ENCODE measurements at regions not wholly inside any gene's neighbourhood (a gene's known extent, or its start where the extent isn't known, plus 50 kb on each side); places are given as distances from the start of the nearest gene placed in this dataset.

DNA sequence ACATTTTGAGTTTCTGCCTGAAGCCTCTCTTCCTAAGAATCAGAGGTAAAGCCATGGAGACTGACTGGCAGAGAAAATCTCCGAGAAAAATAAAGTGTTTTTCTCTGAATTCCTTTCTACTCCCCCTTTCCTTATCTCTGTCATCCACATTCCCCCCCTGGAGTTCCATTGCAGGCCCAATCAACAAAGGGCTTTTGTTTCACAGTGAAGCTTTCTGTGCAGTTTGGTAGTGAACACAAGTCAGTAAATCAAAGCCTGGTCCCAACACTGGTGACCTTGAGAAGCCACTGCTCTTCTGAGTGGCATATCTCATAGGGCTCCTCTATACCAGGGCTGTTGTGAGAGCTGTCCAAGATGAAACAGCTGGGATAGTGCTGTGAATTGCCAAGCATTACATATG, 228.4 kb downstream of the SEC16B start:
- TF ChIP-seq, protein P1, sequence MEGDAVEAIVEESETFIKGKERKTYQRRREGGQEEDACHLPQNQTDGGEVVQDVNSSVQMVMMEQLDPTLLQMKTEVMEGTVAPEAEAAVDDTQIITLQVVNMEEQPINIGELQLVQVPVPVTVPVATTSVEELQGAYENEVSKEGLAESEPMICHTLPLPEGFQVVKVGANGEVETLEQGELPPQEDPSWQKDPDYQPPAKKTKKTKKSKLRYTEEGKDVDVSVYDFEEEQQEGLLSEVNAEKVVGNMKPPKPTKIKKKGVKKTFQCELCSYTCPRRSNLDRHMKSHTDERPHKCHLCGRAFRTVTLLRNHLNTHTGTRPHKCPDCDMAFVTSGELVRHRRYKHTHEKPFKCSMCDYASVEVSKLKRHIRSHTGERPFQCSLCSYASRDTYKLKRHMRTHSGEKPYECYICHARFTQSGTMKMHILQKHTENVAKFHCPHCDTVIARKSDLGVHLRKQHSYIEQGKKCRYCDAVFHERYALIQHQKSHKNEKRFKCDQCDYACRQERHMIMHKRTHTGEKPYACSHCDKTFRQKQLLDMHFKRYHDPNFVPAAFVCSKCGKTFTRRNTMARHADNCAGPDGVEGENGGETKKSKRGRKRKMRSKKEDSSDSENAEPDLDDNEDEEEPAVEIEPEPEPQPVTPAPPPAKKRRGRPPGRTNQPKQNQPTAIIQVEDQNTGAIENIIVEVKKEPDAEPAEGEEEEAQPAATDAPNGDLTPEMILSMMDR (IDR thresholded peaks at IDR 0.05), result no peak
- TF ChIP-seq POLR2AphosphoS5 (IDR thresholded peaks at IDR 0.05), result no peak
- TF ChIP-seq POLR2A (IDR thresholded peaks at IDR 0.05), result no peak
